GM18508 (cell line): ENCODE measurements at regions not wholly inside any gene's neighbourhood (a gene's known extent, or its start where the extent isn't known, plus 50 kb on each side); places are given as distances from the start of the nearest gene placed in this dataset.
"Not testable (repeated sequence)": the region's sequence is repeated elsewhere in the genome, so short reads cannot be mapped to it uniquely, and the experiment has no call there.

Experiments
- ATAC-seq: cut with Tn5 transposase; IDR thresholded peaks from one replicate; pipeline ENCODE4 v1.9.1; 2021; ENCODE audit warnings: moderate number of reproducible peaks; ENCODE audit not compliant: insufficient read depth, unreplicated experiment

DNA sequence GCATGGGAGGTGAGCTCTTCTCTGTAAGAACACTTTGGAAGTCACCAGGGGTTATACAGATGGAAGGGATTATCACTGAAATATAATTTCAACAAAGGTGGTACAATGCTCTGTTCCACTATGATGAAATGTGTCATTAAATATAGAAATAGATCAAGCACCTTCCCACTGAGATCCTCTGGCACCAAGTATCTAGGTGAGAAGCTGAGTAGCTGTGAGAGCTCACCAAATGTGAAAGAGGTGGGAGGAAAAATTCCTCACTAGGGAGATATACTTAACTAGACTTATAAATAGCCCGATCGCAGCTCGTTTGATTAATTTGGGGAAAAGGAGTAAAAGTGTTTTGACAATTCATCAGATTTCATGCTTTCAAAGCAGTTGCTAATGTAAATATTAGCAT is 247.6 kb downstream of the SMAD2 start:
- ATAC-seq: no peak

DNA sequence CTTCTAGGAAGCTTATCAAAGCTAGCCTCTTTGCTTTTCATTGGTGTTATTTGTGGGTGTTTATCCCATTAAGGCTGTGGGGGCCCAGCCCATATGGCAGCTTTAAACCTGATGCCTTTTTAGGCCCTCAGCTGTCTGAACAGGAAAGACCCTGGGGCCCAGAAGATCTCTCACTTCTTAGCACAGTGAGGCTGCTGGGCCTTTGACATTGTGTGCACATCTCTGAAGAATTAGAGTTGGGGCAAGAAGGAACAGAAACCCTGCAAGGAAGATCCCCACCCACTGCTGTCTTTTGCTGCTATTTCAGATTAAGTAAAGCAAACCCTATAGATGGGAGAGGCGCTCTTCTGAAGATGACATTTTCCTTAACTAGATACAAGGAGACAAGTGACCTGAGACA is 250.0 kb downstream of the SMAD2 start:
- ATAC-seq: no peak

DNA sequence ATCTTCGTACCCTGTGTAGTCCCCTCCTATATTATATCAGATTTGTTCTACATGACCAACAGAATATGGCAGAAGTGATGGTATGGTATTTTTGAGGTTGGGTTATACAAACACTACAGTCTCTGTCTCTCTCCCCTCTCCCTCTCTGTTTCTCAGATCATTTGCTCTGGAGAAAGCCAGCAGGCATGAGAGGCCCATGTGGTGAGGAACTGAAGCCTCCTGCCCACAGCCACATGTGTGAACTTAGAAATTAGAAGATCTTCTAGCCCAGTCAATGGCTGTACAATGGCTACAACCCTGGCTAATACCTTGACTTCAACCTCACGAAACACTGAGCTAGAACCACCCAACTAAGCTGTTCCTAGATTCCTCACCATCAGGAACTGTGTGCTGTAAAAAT is 250.6 kb downstream of the SMAD2 start:
- ATAC-seq: no peak

DNA sequence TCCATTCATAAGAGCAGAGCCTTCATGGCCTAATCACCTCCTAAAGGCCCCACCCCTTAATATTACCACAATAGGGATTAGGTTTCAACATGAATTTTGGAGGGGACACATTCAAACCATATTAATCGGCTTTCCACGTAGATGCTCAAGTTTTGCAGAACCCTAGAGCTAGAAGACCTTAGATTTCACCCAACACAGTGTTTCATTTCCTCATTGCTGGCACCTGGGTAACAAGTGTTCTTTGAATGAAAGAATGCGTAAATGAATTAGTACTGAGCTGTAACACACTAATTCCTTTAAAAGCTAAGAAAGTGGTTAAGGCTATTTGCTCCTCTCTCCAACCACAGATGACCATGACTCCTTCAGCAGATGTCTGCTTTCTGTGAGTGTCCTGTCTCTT is 252.5 kb downstream of the SMAD2 start:
- no peak for ATAC-seq

DNA sequence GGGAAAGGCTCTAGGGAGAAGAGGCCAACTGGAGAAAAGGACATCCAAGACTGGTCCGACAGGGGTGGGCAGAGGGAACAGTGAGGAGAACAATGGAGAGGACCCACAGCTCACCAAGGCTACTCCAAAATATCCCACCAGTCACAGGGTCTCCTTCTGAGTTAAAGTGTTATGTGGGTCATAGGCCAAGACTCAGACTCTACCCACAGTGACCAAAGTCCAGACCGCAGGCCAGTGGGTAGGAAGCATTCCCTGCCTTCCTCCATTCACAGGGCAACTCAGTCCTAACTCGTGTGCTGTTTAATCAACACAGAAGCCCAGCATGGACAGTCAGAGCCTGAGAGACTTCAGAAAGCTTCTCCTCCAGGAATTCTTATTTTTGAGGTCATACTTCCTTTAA is 260.6 kb downstream of the SMAD2 start:
- no peak for ATAC-seq

DNA sequence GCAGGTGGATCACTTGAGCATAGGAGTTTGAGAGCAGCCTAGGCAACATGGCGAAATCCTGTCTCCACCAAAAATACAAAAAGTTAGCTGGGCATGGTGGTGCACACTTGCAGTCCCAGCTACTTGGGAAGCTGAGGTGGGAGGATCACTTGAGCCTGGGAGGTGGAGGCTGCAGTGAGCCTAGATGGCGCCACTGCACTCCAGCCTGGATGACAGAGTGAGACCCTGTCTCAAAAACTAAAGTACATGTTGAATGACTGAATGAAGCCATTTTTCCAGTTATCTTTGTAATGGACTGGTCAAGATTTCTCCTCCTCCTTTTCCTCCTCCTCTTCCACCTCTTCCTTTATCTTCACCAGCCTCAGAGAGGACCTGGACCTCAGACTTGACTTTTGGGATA is 272.0 kb downstream of the SMAD2 start:
- no peak for ATAC-seq

DNA sequence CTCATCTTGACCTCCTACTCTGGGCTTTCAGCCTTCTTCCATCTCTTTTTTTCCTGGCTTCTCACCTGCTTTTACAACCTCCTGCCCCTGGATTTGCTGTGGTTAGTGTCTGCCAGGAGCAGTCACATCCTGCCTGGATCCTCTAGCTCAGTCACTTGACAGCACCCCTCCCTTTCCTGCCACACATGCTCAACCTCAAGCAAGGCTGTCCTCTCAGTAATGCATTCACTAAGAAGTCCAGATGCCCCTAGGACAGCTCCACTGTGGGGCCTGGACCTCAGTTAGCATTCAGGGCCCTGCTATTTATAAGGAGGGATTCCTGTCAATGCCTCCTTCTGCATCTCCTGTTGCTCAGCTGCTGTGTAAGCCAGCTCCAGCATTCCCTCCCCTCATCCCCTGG is 275.5 kb downstream of the SMAD2 start:
- ATAC-seq: no peak

DNA sequence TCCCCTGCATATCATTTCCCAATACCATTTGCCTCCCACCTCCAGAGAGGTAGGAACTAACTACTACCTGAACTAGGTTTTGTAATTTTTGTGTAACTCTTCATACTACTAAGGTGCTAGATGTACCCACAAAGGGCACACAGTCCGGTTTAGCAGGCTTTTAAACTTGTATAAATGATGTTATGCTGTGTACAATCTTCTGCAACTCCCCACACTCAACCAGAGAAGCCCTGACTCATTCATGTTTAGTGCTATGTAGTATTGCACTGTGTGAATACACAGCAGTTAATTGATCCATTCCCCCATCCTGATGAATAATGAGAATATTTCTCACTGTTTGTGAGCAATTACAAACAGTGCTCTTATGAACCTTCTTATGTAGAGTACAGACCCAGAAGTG is 285.6 kb downstream of the SMAD2 start:
- ATAC-seq: no peak

DNA sequence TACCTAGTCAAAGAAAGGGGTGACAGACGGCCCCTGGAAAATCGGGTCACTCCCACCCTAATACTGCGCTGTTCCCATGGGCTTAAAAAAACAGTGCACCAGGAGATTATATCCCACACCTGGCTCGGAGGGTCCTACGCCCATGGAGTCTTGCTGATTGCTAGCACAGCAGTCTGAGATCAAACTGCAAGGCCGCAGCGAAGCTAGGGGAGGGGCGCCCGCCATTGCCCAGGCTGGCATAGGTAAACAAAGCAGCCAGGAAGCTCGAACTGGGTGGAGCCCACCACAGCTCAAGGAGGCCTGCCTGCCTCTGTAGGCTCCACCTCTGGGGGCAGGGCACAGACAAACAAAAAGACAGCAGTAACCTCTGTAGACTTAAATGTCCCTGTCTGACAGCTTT is 292.9 kb downstream of the SMAD2 start:
- ATAC-seq: not testable (repeated sequence)

DNA sequence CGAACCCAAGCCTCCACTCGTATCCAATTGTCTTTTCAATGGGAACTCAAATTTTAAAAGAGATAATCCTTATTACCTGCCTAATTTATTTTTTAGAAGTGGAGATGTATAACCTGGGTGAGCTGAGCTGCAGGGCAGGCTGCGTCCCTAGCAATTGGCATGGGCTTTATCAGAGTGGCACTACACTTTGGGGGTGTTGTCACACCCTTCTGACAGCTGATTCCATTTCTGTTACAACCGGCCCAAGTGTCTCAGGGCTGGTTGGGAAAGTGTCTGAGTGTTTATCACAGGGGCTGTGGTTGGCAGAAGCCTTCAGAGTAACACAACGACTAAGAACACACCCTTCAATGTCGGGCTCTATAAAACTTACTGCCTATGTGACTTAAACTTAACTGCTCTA is 295.0 kb downstream of the SMAD2 start:
- ATAC-seq: no peak

DNA sequence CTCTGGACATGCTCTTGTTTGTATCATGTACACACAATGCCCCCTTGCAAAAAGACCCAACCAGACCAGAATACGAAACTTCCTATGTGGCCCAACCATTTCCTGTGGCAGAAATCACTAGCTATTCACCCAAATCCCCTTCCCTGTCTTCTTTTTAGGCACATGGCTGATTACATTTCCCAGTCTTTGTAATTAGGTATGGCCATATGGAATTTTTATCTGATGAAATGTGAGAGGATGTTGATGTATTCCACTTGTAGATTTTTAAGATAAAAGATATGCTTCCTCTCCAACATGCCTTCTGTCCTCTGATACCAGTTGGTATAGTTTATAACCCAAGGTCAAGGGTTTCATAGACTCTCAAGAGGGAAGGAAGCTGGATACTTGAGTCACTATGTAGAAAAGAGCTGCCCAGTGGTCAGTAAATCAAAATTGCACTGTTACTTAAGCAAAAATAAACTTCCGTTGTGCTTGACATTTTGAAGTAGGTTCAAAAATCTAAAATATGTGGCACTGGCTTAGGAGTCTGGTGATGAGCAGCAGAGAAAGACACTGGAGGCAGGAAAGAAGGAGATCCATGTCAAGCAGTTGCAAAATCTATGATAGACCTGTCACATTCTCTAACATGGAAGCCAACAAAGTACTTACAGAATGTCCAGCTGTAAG is 297.4 kb downstream of the SMAD2 start:
- no peak for ATAC-seq

DNA sequence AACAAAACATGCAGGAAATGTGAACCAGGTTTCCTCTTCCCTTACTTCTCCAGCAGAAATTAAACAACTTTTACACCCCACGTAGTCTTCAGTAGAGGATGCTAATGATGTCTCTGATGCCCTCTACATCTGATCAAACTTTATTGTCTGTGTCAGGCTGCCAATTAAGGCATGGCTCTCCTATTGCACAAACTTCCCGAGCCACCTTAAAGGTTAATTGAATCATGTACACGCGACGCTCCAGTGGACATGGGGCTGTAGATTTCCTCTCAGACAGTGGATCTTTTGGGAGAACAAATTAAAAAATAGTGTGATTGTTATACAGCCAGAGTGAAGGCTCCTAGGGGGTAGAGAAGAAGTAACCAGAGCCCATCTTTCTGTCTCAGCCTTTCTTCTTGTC is 301.6 kb downstream of the SMAD2 start:
- no peak for ATAC-seq

DNA sequence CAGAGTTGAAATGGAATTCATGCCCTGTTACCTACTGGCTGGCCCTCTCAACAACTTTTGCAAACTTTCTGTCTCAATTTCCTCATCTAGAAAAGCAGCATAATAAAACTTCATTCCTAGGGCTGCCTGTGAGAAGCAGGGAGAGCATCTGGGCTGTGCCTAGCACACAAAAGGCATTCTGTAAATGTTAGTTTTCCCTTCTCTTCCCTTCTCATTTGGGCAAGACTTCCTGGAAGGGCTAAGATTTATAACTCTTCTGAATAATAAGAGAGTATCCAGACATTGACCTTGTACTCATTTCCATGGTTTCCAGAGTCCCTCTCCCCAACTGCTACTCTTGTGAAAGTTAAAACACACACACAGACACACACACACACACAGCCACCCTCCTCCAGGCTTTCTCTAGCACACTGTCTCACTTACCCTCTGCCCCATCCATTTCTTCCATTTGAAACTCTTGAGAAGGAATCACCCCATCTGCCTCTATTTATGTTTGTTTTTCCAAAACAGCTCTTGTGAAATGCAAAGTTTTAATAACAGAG is 302.1 kb downstream of the SMAD2 start:
- ATAC-seq: no peak

DNA sequence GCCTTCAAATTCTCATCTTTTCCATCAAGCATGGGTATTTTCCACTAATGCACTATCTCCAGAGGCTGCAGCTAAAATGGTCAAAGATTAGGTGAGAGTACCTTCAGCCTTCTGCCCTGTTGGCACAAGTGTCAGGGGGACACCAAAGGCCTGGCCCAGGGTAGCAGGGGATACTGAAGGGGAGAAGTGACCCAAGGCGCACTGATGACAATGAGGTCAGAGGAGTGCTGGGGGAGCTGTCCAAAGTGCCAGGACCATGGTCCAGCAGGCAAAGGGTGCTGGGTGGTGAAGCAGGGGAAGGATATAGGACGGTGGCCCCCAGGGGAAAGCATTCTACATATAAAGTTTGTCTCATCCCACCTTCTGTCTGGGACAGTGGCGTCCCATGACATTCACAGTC is 303.4 kb downstream of the SMAD2 start:
- no peak for ATAC-seq

DNA sequence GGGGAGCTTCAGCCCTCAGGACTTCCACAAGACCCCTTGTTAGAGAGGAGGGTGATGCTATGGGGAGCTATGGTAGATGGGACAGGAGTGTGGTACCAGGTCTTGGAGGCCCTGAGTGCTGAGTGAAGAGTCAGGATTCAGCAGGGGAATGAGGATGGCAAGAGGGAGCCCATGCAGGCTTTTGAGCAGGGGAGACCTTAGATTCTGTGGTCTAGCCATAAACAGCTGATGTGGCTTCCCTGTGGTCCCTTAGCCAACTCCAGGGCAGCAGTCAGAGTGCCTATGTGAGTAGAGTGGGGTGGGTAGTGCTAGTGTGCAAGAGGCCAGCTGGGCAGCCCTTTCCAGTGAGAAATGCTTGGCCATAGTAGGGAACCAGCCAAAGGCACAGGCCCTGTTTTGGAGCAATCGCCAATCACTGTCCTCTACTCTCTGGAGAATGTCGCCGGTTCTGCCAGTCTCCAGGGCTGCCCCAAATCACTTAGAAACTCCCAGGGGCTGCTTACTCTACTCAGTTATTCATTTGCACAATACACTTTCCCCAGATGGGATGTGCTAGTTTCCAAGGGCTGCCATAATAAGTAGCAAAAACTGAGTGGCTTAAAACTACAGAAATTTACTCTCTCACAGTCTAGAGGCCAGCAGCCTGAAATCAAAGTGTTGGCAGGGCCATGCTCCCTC is 310.5 kb downstream of the SMAD2 start:
- no peak for ATAC-seq

DNA sequence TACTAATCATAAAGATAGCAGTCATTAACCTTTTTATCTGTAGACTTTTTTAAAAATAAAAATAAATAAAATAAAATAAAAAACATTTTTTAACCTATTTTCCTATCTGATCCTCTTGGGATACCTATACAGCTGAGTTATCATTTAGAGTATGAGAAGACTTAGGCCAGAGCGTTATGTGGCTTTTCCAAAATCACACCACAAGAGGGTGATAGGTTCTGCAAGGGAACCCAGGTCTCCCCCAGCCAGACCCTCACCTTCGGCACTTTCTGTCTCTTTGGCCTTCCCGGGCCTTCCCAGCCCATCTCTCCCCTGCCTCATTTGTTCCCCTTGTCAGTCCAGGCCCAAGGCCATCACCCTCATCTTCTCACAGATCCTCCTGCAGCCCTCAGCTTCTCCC is 311.7 kb downstream of the SMAD2 start:
- ATAC-seq: no peak

DNA sequence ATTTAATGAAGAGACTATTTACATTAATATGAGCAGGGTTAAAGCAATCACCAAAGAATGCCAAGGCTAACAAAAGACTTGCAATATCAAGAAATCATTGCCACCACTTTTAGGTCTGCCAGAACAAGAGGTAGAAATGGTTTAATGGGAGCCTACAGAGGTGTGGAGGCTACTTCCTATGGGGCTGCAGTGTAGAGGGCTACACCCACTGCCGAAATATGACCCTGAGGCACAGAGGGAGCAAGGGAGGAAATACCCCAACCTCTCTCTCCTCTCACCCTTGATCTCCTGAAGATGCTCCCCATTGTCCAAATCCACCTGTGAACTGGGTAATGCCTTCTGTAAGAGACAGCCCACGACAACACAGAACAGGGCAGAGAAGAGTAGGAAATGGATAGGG is 315.4 kb downstream of the SMAD2 start:
- no peak for ATAC-seq

DNA sequence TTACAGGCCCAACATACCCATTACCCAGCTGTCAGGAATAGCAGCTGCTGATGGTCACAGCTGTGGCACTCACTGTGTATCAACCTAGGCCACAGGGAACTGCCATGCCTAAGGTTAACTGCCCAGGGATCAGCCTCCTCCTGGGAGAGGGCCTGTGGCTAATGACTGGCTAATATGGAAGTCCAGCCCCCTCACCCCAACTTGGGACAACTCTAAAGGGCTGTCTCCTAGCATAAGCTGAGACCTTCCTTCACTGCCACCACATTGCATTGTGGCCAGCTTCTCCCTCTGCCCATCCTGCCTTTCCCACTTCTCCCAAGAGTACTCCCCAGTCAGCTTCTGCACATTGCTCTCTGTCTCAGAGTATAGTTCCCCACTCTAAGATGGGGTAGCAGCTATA is 316.5 kb downstream of the SMAD2 start:
- no peak for ATAC-seq

DNA sequence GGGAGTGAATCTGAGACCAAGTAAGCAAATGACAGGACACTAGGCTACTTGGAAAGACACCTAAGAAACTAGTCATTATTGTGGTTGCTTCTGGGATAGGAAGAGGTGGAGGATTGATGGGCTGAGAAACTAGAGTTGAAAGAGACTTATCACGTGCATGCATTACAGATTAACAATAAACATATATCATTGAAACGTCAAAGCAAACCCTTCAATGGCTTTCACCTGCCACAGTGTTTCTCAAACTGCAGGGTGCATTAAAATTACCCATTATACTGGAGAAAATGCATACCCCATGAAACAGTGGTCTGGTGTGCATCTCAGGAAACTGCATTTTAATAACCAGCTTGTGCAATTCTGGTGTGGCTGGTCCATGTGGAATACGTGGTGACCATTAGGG is 318.8 kb downstream of the SMAD2 start:
- ATAC-seq: no peak

DNA sequence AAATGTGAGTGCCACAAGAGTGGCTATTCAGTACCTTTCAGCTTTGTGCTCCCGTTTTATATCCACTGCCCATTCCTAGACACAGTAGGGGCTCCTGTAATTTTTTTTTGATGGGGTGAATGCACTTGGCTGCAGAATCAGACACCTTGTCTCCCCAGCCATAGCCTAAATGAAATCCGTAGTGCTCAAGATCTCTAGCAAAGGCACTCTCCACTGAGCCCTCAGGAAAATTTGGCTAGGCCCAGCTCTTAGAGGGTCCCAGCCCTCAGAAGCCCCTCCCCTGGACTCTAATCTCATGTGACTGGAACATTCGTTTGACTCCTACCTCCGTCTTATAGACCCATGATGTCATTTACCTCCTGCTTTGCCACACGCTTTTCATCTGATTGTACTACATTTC is 323.9 kb downstream of the SMAD2 start:
- ATAC-seq: no peak

DNA sequence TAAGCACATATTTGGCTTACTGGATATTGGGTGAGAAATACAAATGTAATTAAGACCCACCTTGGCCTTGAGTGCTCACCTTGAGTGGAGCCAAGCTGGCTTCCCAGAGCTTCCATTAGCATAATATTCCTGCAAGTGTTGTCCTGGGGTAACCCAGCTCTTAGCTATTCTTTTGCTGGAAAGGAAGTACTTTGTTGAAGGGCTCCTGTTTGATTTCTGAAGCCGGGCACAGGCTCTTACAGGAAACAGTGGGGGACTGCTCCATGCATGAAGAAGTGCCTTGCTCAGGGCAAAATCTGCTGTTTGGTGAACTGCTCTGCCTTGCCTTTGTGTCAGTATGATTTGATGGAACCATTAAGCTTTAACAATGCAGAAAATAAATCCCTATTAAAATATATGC is 325.4 kb downstream of the SMAD2 start:
- ATAC-seq: no peak

DNA sequence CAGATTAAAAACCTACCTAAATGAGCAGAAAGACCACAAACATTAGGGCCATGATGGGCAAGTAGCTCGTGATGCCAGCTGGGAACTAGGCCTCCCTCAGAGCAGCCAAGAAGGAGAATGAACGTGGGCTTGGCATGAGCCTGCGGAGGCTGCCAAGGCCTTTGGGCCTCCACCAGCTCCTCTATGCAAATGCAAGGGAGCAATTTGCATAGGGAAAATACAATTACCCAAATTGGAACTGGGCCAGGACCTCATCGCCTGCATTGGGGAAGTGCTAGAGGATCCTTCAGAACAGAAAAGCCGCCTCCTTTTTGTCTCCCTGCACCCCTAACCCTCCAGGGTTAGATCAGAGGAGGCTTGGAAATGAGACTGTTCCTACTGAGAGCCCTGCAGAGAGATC is 326.4 kb downstream of the SMAD2 start:
- no peak for ATAC-seq
